OCI-LY7 (cell line): ENCODE measurements at regions not wholly inside any gene's neighbourhood (a gene's known extent, or its start where the extent isn't known, plus 50 kb on each side); places are given as distances from the start of the nearest gene placed in this dataset.
"Not testable (repeated sequence)": the region's sequence is repeated elsewhere in the genome, so short reads cannot be mapped to it uniquely, and the experiment has no call there.

Source experiments
- BruUV-seq: library from RNA; stranded (reverse); fragments of 400-500 nt; replicated peaks from 2 replicates; lab custom pipeline; 2021; lab: Mats Ljungman, UMichigan
- CTCF ChIA-PET: fragments of 300-600 bp; sonication (Branson Sonifier 250); formaldehyde crosslinking; loops from one replicate; lab custom pipeline; 2022; ENCODE audit warnings: antibody characterized with exemption; ENCODE audit not compliant: unreplicated experiment; lab: Charles Lee
- POLR2A ChIA-PET: fragments of 300-600 bp; sonication (Branson Sonifier 250); formaldehyde crosslinking; loops from one replicate; lab custom pipeline; 2022; ENCODE audit warnings: antibody characterized with exemption; lab: Charles Lee
- DNase-seq: peaks from one replicate; pipeline ENCODE4 v3.0.0-alpha.2; 2015; ENCODE audit warnings: low spot score
- H2AFZ ChIP-seq: fragments of 200-600 bp; sonication (generic), shearing (Covaris generic); 2 replicates; pipeline ENCODE4 v1.6.1; 2014; ENCODE audit warnings: mild to moderate bottlenecking, antibody characterized with exemption, low read length, moderate library complexity
- H3K27ac ChIP-seq: fragments of 200-600 bp; sonication (generic); 2 replicates; pipeline ENCODE4 v1.5.1; 2014; ENCODE audit warnings: mixed run types, low read depth, mild to moderate bottlenecking, moderate library complexity, low read length, inconsistent platforms; ENCODE audit not compliant: poor library complexity, severe bottlenecking
- H3K36me3 ChIP-seq: fragments of 200-600 bp; sonication (generic); 2 replicates; pipeline ENCODE4 v1.6.1; 2014; ENCODE audit warnings: mild to moderate bottlenecking, antibody characterized with exemption, low read length, moderate library complexity, mixed read lengths; ENCODE audit not compliant: insufficient read depth
- H3K4me1 ChIP-seq: fragments of 200-600 bp; sonication (generic); 2 replicates; pipeline ENCODE4 v1.5.1; 2014; ENCODE audit warnings: mild to moderate bottlenecking, low read length; ENCODE audit not compliant: insufficient read depth, poor library complexity, severe bottlenecking
- H3K4me2 ChIP-seq: fragments of 200-600 bp; sonication (generic); 2 replicates; pipeline ENCODE4 v1.6.1; 2014; ENCODE audit warnings: mild to moderate bottlenecking, low read length
- H3K4me3 ChIP-seq: fragments of 200-600 bp; sonication (generic); 2 replicates; pipeline ENCODE4 v1.5.1; 2014; ENCODE audit warnings: mild to moderate bottlenecking, low read depth, low read length; ENCODE audit not compliant: poor library complexity, severe bottlenecking
- H3K79me2 ChIP-seq: fragments of 200-600 bp; sonication (generic); 2 replicates; pipeline ENCODE4 v1.6.1; 2016; ENCODE audit warnings: low read depth, mild to moderate bottlenecking, low read length, moderate library complexity, mixed read lengths; ENCODE audit not compliant: insufficient read depth
- H3K9me2 ChIP-seq: fragments of 200-600 bp; sonication (generic); 2 replicates; pipeline ENCODE4 v1.6.1; 2016; ENCODE audit warnings: mild to moderate bottlenecking, low read length, mixed read lengths; ENCODE audit not compliant: insufficient read depth
- H3K9me3 ChIP-seq: fragments of 200-600 bp; sonication (generic); 2 replicates; pipeline ENCODE4 v1.6.1; 2014; ENCODE audit warnings: mild to moderate bottlenecking, mixed run types, low read length, mixed read lengths
- H4K20me1 ChIP-seq: fragments of 200-600 bp; sonication (generic); 2 replicates; pipeline ENCODE4 v1.6.1; 2014; ENCODE audit warnings: mild to moderate bottlenecking, antibody characterized with exemption, low read length, moderate library complexity, mixed read lengths; ENCODE audit not compliant: insufficient read depth
- EZH2phosphoT487 ChIP-seq: fragments of 200-600 bp; sonication (generic); IDR thresholded peaks from 2 replicates; pipeline ENCODE4 v1.6.1; 2018; ENCODE audit warnings: low read depth, borderline replicate concordance, mild to moderate bottlenecking, mixed run types, antibody characterized with exemption, low read length, moderate library complexity, mixed read lengths
- intact Hi-C: fragments of 100-400 bp; cut with micrococcal nuclease; formaldehyde crosslinking; loops from one replicate; pipeline ENCODE4 v1.10.0; 2022; ENCODE audit not compliant: unreplicated experiment
- TF ChIP-seq, protein P1 (sequence below): fragments of 200-600 bp; sonication (generic); conservative IDR thresholded peaks from 2 replicates; pipeline ENCODE4 v1.5.1; 2014; ENCODE audit warnings: mild to moderate bottlenecking, antibody characterized with exemption, low read length, moderate library complexity, mixed read lengths

DNA sequence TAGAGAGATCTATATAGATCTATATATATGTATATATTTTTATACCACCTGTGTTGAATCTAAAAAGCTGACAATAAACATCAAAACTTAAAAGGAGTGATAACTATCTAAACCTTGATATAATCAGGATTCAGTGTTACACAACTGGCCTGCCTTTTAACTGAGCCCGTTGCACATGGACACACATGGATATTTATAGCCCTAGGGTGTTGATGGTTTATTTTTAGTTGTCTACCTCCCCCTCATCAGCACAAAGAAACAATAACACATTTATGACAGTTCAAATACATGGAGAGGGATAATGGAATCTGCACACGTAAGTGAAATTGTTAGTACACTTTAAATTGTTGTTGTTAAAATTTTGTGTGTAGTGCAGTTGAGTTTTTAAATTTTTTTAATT lies 336.9 kb downstream of the ZNF248 start:
- no peak overlapping the region for H3K4me2 ChIP-seq
- TF ChIP-seq EZH2phosphoT487, result no peak
- TF ChIP-seq, protein P1, sequence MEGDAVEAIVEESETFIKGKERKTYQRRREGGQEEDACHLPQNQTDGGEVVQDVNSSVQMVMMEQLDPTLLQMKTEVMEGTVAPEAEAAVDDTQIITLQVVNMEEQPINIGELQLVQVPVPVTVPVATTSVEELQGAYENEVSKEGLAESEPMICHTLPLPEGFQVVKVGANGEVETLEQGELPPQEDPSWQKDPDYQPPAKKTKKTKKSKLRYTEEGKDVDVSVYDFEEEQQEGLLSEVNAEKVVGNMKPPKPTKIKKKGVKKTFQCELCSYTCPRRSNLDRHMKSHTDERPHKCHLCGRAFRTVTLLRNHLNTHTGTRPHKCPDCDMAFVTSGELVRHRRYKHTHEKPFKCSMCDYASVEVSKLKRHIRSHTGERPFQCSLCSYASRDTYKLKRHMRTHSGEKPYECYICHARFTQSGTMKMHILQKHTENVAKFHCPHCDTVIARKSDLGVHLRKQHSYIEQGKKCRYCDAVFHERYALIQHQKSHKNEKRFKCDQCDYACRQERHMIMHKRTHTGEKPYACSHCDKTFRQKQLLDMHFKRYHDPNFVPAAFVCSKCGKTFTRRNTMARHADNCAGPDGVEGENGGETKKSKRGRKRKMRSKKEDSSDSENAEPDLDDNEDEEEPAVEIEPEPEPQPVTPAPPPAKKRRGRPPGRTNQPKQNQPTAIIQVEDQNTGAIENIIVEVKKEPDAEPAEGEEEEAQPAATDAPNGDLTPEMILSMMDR, result no peak
- CTCF ChIA-PET, result no interaction called here

GRCh38 chr10:37510520-37510919 lies 346.9 kb downstream of the ZNF248 start:
- H4K20me1 ChIP-seq, CTCF ChIA-PET, intact Hi-C loops, DNase-seq, H3K4me1 ChIP-seq, H3K27ac ChIP-seq, H3K36me3 ChIP-seq, H3K79me2 ChIP-seq, BruUV-seq, H3K9me3 ChIP-seq, H3K4me3 ChIP-seq, H2AFZ ChIP-seq, H3K9me2 ChIP-seq, H3K4me2 ChIP-seq: not testable (repeated sequence)
- POLR2A ChIA-PET, result interaction anchor here (0.6 kb wide), 1 partner anchor 185 kb away, joined by 3 read pairs; no protein-coding TSS in a partner anchor

More for the DNA sequence above, 336.9 kb downstream of the ZNF248 start:
- intact Hi-C loops, result loop anchor here (10.0 kb wide), 1 partner anchor 234 kb away; no protein-coding TSS in a partner anchor
- POLR2A ChIA-PET, result no interaction called here
- Histone ChIP-seq H4K20me1 (no peaks in the 10 kb centered on the region), H3K4me1 (no peaks in the 10 kb centered on the region), H3K9me2 (no peaks in the 10 kb centered on the region), H3K9me3 (no peaks in the 10 kb centered on the region), H2AFZ (no peak overlapping the region), H3K4me3 (no peak overlapping the region), H3K79me2 (no peaks in the 10 kb centered on the region), H3K36me3 (no peaks in the 10 kb centered on the region), H3K27ac (no peak overlapping the region)
- no TSS peak for BruUV-seq
- no peak for DNase-seq

GRCh38 chr10:37496061-37496460 lies 361.3 kb downstream of the ZNF248 start:
- Histone ChIP-seq H3K4me2 (no peak overlapping the region), H3K4me3 (no peak overlapping the region), H3K4me1 (no peaks in the 10 kb centered on the region), H3K9me3 (no peaks in the 10 kb centered on the region), H3K79me2 (no peaks in the 10 kb centered on the region), H3K27ac (no peak overlapping the region), H3K36me3 (no peaks in the 10 kb centered on the region), H3K9me2 (no peaks in the 10 kb centered on the region), H2AFZ (no peak overlapping the region), H4K20me1 (no peaks in the 10 kb centered on the region)
- intact Hi-C loops, result loop anchor here (10.0 kb wide), 1 partner anchor 611 kb away; no protein-coding TSS in a partner anchor
- no peak for DNase-seq
- CTCF ChIA-PET, result no interaction called here
- no TSS peak for BruUV-seq
- POLR2A ChIA-PET, result interaction anchor here (0.6 to 1.7 kb wide), 2 partner anchors 266 to 511 kb away, joined by 4 read pairs; no protein-coding TSS in a partner anchor
- TF ChIP-seq, protein P1, result no peak
- no peak for TF ChIP-seq EZH2phosphoT487
